ENCODE measurements at regions not wholly inside any gene's neighbourhood (a gene's known extent, or its start where the extent isn't known, plus 50 kb on each side); places are given as distances from the start of the nearest gene placed in this dataset.

- H3K9me3 ChIP-seq (ENCODE audit: insufficient read depth in 2 of 2, low read depth in 1 of 2, low read length in 1 of 2): no peaks in the 10 kb centered on the region
- ChIA-PET POLR2A (ENCODE audit: partially characterized antibody) (interaction anchor here (1.2 to 1.6 kb wide), 2 partner anchors 8 to 14 kb away, joined by 3 to 4 read pairs; no protein-coding TSS in a partner anchor), CTCF (ENCODE audit: partially characterized antibody) (interaction anchor here (0.8 kb wide), 2 partner anchors 83 to 622 kb away, joined by 3 read pairs; no protein-coding TSS in a partner anchor)
- no peak overlapping the region for H3K56ac ChIP-seq (replicated peaks; ENCODE audit: insufficient read length, low read depth, low read length)
- no peak overlapping the region for H3K18ac ChIP-seq (ENCODE audit: extremely low read depth, low read length)
- H3K4ac ChIP-seq (replicated peaks; ENCODE audit: insufficient read length, low read depth, low read length): no peak overlapping the region
- H3K27me3 ChIP-seq (replicated peaks in 1 of 4; ENCODE audit: control insufficient read depth in 3 of 4, extremely low read depth in 1 of 4, insufficient read depth in 3 of 4, low read length in 3 of 4): peaks cover 0 to 3% (median 0%) of the 10 kb centered on the region in 4 experiments; a peak in 2 of 7 replicates
- no peak overlapping the region for H2BK20ac ChIP-seq (ENCODE audit: low read length)
- H3K79me2 ChIP-seq (ENCODE audit: control insufficient read depth in 1 of 2, insufficient read depth in 2 of 2, low read length in 2 of 2): no peaks in the 10 kb centered on the region
- DNase-seq (ENCODE audit: low read depth in 1 of 2, low spot score in 2 of 2) (no peak), FAIRE-seq (no peak)
- H2BK5ac ChIP-seq (ENCODE audit: low read depth, low read length): no peak overlapping the region
- no peak overlapping the region for H3K9ac ChIP-seq (replicated peaks in 1 of 4; ENCODE audit: extremely low read depth in 1 of 4, low read depth in 3 of 4, low read length in 3 of 4)
- H4K8ac ChIP-seq (ENCODE audit: extremely low read depth, insufficient read depth, low read length): no peak overlapping the region
- H2BK15ac ChIP-seq (ENCODE audit: low read length): no peak overlapping the region
- H3K36me3 ChIP-seq (ENCODE audit: control insufficient read depth in 2 of 4, insufficient read depth in 4 of 4, low read length in 3 of 4): no peaks in the 10 kb centered on the region
- H3K4me2 ChIP-seq (ENCODE audit: insufficient read depth in 1 of 2, low read depth in 2 of 2, low read length in 2 of 2): no peak overlapping the region
- H4K20me1 ChIP-seq (replicated peaks in 1 of 2; ENCODE audit: control insufficient read depth in 1 of 2, insufficient read depth in 2 of 2, low read length in 2 of 2): no peaks in the 10 kb centered on the region
- H3K23me2 ChIP-seq (ENCODE audit: low read depth, low read length): no peaks in the 10 kb centered on the region
- H3K23ac ChIP-seq (ENCODE audit: insufficient read length): no peak overlapping the region
- peaks cover 0 to 6% (median 0%) of the 10 kb centered on the region in 4 experiments; a peak in 2 of 7 replicates for H3K4me1 ChIP-seq (replicated peaks in 1 of 4; ENCODE audit: control insufficient read depth in 3 of 4, insufficient read depth in 4 of 4, low read length in 3 of 4)
- no peak overlapping the region for H2BK12ac ChIP-seq (ENCODE audit: low read depth, low read length)
- H2BK120ac ChIP-seq (replicated peaks; ENCODE audit: low read depth, low read length): no peak overlapping the region
- H3K4me3 ChIP-seq (ENCODE audit: extremely low read depth in 1 of 4, insufficient read depth in 2 of 4, low read depth in 3 of 4, low read length in 4 of 4): no peak overlapping the region
- no peak overlapping the region for H2AFZ ChIP-seq (ENCODE audit: low read length)
- no peak overlapping the region for H3K14ac ChIP-seq (ENCODE audit: insufficient read length)
- H4K91ac ChIP-seq (replicated peaks; ENCODE audit: insufficient read length, low read length): no peak overlapping the region
- H3K79me1 ChIP-seq (ENCODE audit: low read depth, low read length): no peaks in the 10 kb centered on the region
- no peak overlapping the region for H3K27ac ChIP-seq (ENCODE audit: low read depth, low read length)
- H4K5ac ChIP-seq (ENCODE audit: insufficient read length, low read depth, low read length): no peak overlapping the region
- WGBS, 2 experiments (ENCODE audit: extremely low coverage in 1 of 2, insufficient coverage in 1 of 2, insufficient read length in 1 of 2, insufficient replicate concordance in 2 of 2, low coverage in 1 of 2, low lambda C conversion rate in 2 of 2, missing lambda C conversion rate in 1 of 2): 86% methylated on average over 12 of the region's 12 CpGs; no CpG with 5 or more reads in 1 of the 2 experiments
- no peak overlapping the region for H2AK5ac ChIP-seq (ENCODE audit: low read depth, low read length)
- TF ChIP-seq MAFK (IDR thresholded peaks at IDR 0.05; ENCODE audit: low read depth, low read length) (no peak), GTF2F1 (IDR thresholded peaks at IDR 0.05; ENCODE audit: borderline replicate concordance, low read depth, low read length) (no peak), BACH1 (IDR thresholded peaks at IDR 0.05; ENCODE audit: low read length) (no peak), CTBP2 (IDR thresholded peaks at IDR 0.05; ENCODE audit: borderline replicate concordance, insufficient read depth, insufficient read length, low read length) (no peak), FOSL1 (IDR thresholded peaks at IDR 0.05; ENCODE audit: insufficient read depth, low read depth, low read length) (no peak), SP1 (IDR thresholded peaks at IDR 0.05; ENCODE audit: low read depth, low read length) (no peak), PHF8 (conservative IDR thresholded peaks at IDR 0.05; ENCODE audit: low read depth, low read length) (no peak), BRCA1 (IDR thresholded peaks at IDR 0.05; ENCODE audit: low read depth, low read length) (no peak), SUZ12 (IDR thresholded peaks at IDR 0.05; ENCODE audit: low read length) (no peak), CBX8 (IDR thresholded peaks at IDR 0.05; ENCODE audit: borderline replicate concordance, low read depth, low read length) (no peak), RNF2 (IDR thresholded peaks at IDR 0.05; ENCODE audit: borderline replicate concordance, low read depth, low read length, missing control alignments, poor library complexity, severe bottlenecking) (no peak), KDM4A (IDR thresholded peaks at IDR 0.05; ENCODE audit: low read depth, low read length, severe bottlenecking) (no peak)
These were observed 84.0 kb upstream of the NEURL1B start for GRCh38 chr5:172556971-172557461.

All from H1 (cell line).